H1 (cell line): ENCODE measurements at regions not wholly inside any gene's neighbourhood (a gene's known extent, or its start where the extent isn't known, plus 50 kb on each side); places are given as distances from the start of the nearest gene placed in this dataset.

Experiments
- CTCF ChIA-PET: fragments of 300-600 bp; sonication (Branson Sonifier 250); formaldehyde crosslinking; loops from one replicate; lab custom pipeline; 2021; ENCODE audit not compliant: partially characterized antibody; lab: Charles Lee
- POLR2A ChIA-PET: fragments of 300-600 bp; sonication (Branson Sonifier 250); formaldehyde crosslinking; loops from one replicate; lab custom pipeline; 2021; ENCODE audit warnings: inconsistent platforms; ENCODE audit not compliant: partially characterized antibody; lab: Charles Lee
- DNase-seq, 2 experiments: peaks; one replicate each; pipeline versions ENCODE4 v3.0.0 to v3.0.0-alpha.2; 2010 to 2022; ENCODE audit warnings: low spot score in 2 of 2, low read depth in 1 of 2, mixed read lengths in 1 of 2
- FAIRE-seq: peaks from 2 replicates; lab custom pipeline; 2011; peaks lifted over from hg19 to GRCh38; lab: Jason Lieb, UNC
- H2AFZ ChIP-seq: 2 replicates; pipeline ENCODE4 v1.8.1; 2012; ENCODE audit warnings: low read length, inconsistent platforms
- H2AK5ac ChIP-seq: 2 replicates; pipeline ENCODE4 v1.6.1; 2013; ENCODE audit warnings: low read depth, low read length
- H2BK120ac ChIP-seq: replicated peaks from 2 replicates; pipeline ENCODE3; 2013; ENCODE audit warnings: low read depth, low read length, inconsistent platforms
- H2BK12ac ChIP-seq: 2 replicates; pipeline ENCODE4 v1.6.1; 2013; ENCODE audit warnings: low read depth, low read length
- H2BK15ac ChIP-seq: 2 replicates; pipeline ENCODE4 v1.6.1; 2013; ENCODE audit warnings: low read length
- H2BK20ac ChIP-seq: 2 replicates; pipeline ENCODE4 v1.6.1; 2013; ENCODE audit warnings: low read length
- H2BK5ac ChIP-seq: 2 replicates; pipeline ENCODE4 v1.6.1; 2013; ENCODE audit warnings: low read depth, low read length
- H3K14ac ChIP-seq: 2 replicates; pipeline ENCODE4 v1.6.1; 2013; ENCODE audit warnings: inconsistent platforms; ENCODE audit not compliant: insufficient read length
- H3K18ac ChIP-seq: 2 replicates; pipeline ENCODE4 v1.6.1; 2013; ENCODE audit warnings: low read length; ENCODE audit errors: extremely low read depth
- H3K23ac ChIP-seq: 2 replicates; pipeline ENCODE4 v1.6.1; 2013; ENCODE audit warnings: inconsistent platforms; ENCODE audit not compliant: insufficient read length
- H3K23me2 ChIP-seq: 2 replicates; pipeline ENCODE4 v1.6.1; 2013; ENCODE audit warnings: low read depth, low read length
- H3K27ac ChIP-seq: 2 replicates; pipeline ENCODE4 v1.6.1; 2011; ENCODE audit warnings: low read depth, low read length, inconsistent platforms
- H3K27me3 ChIP-seq, 4 experiments: replicated peaks in 1 of 4; 1 replicate in 1 of 4; 2 replicates in 3 of 4; pipeline versions ENCODE4 v1.6.1 to v1.8.1; 2011 to 2013; ENCODE audit warnings: low read length in 3 of 4, mild to moderate bottlenecking in 3 of 4, inconsistent platforms in 2 of 4, mixed read lengths in 2 of 4, moderate library complexity in 1 of 4; ENCODE audit not compliant: control insufficient read depth in 3 of 4, insufficient read depth in 3 of 4; ENCODE audit errors: extremely low read depth in 1 of 4
- H3K36me3 ChIP-seq, 4 experiments: 2 replicates each; pipeline versions ENCODE4 v1.6.1 to v1.8.1; 2011 to 2013; ENCODE audit warnings: mild to moderate bottlenecking in 4 of 4, low read length in 3 of 4, moderate library complexity in 2 of 4, control low read depth in 1 of 4, inconsistent platforms in 1 of 4; ENCODE audit not compliant: insufficient read depth in 4 of 4, control insufficient read depth in 2 of 4
- H3K4ac ChIP-seq: replicated peaks from 2 replicates; pipeline ENCODE3; 2013; ENCODE audit warnings: low read length, low read depth, mixed read lengths, inconsistent platforms; ENCODE audit not compliant: insufficient read length
- H3K4me1 ChIP-seq, 4 experiments: replicated peaks in 1 of 4; 1 replicate in 1 of 4; 2 replicates in 3 of 4; pipeline versions ENCODE4 v1.6.1 to v1.8.1; 2011 to 2013; ENCODE audit warnings: low read length in 3 of 4, inconsistent platforms in 2 of 4, mixed read lengths in 1 of 4; ENCODE audit not compliant: insufficient read depth in 4 of 4, control insufficient read depth in 3 of 4
- H3K4me2 ChIP-seq, 2 experiments: 2 replicates each; pipeline versions ENCODE4 v1.6.1 to v1.8.1; 2011 to 2013; ENCODE audit warnings: low read depth in 2 of 2, low read length in 2 of 2, control low read depth in 1 of 2, inconsistent platforms in 1 of 2, mild to moderate bottlenecking in 1 of 2; ENCODE audit not compliant: insufficient read depth in 1 of 2
- H3K4me3 ChIP-seq, 4 experiments: fragments of 200-600, 300-600 bp in 1 of 4; sonication (generic), shearing (Covaris generic), sonication (Bioruptor Twin) in 1 of 4; 2 replicates each; pipeline versions ENCODE4 v1.5.1 to v1.8.1; 2011 to 2016; ENCODE audit warnings: low read length in 4 of 4, low read depth in 3 of 4, control low read depth in 2 of 4, inconsistent platforms in 2 of 4, mild to moderate bottlenecking in 2 of 4, mixed read lengths in 1 of 4, moderate library complexity in 1 of 4; ENCODE audit not compliant: insufficient read depth in 2 of 4; ENCODE audit errors: extremely low read depth in 1 of 4
- H3K56ac ChIP-seq: replicated peaks from 2 replicates; pipeline ENCODE3; 2013; ENCODE audit warnings: low read depth, mild to moderate bottlenecking, mixed read lengths, low read length, inconsistent platforms; ENCODE audit not compliant: insufficient read length
- H3K79me1 ChIP-seq: 2 replicates; pipeline ENCODE4 v1.6.1; 2013; ENCODE audit warnings: low read depth, low read length, control low read depth
- H3K79me2 ChIP-seq, 2 experiments: 2 replicates each; pipeline versions ENCODE4 v1.6.1 to v1.8.1; 2012 to 2013; ENCODE audit warnings: low read length in 2 of 2, mild to moderate bottlenecking in 2 of 2, inconsistent platforms in 1 of 2; ENCODE audit not compliant: insufficient read depth in 2 of 2, control insufficient read depth in 1 of 2
- H3K9ac ChIP-seq, 4 experiments: replicated peaks in 1 of 4; 1 replicate in 1 of 4; 2 replicates in 3 of 4; pipeline versions ENCODE4 v1.6.1 to v1.8.1; 2011 to 2013; ENCODE audit warnings: low read depth in 3 of 4, low read length in 3 of 4, control low read depth in 2 of 4, mild to moderate bottlenecking in 2 of 4, moderate library complexity in 2 of 4, inconsistent platforms in 1 of 4; ENCODE audit errors: extremely low read depth in 1 of 4
- H3K9me3 ChIP-seq, 2 experiments: 2 replicates each; pipeline versions ENCODE4 v1.6.1 to v1.8.1; 2012 to 2013; ENCODE audit warnings: mild to moderate bottlenecking in 2 of 2, moderate library complexity in 2 of 2, control low read depth in 1 of 2, inconsistent platforms in 1 of 2, low read depth in 1 of 2, low read length in 1 of 2, mixed read lengths in 1 of 2; ENCODE audit not compliant: insufficient read depth in 2 of 2
- H4K20me1 ChIP-seq, 2 experiments: replicated peaks in 1 of 2; 2 replicates each; pipeline versions ENCODE3 to v1.8.1; 2011 to 2013; ENCODE audit warnings: inconsistent platforms in 2 of 2, low read length in 2 of 2, mild to moderate bottlenecking in 1 of 2; ENCODE audit not compliant: insufficient read depth in 2 of 2, control insufficient read depth in 1 of 2
- H4K5ac ChIP-seq: 2 replicates; pipeline ENCODE4 v1.6.1; 2013; ENCODE audit warnings: low read length, low read depth, mixed read lengths, inconsistent platforms; ENCODE audit not compliant: insufficient read length
- H4K8ac ChIP-seq: 2 replicates; pipeline ENCODE4 v1.8.0; 2013; ENCODE audit warnings: mild to moderate bottlenecking, moderate library complexity, low read length, inconsistent platforms; ENCODE audit not compliant: insufficient read depth; ENCODE audit errors: extremely low read depth
- H4K91ac ChIP-seq: replicated peaks from 2 replicates; pipeline ENCODE3; 2013; ENCODE audit warnings: low read length, mixed read lengths, inconsistent platforms; ENCODE audit not compliant: insufficient read length
- ASH2L ChIP-seq: fragments of 200-600, 300-600 bp; sonication (generic); IDR thresholded peaks from one replicate; pipeline ENCODE4 v1.7.1; 2017; ENCODE audit warnings: low read length
- EGR1 ChIP-seq: IDR thresholded peaks from 2 replicates; pipeline ENCODE4 v1.6.1; 2011; ENCODE audit warnings: low read depth, low read length, borderline replicate concordance
- EZH2 ChIP-seq: fragments of 200-600 bp; sonication (generic); IDR thresholded peaks from 2 replicates; pipeline ENCODE4 v1.7.1; 2012; ENCODE audit warnings: low read depth, mild to moderate bottlenecking, moderate library complexity, low read length, inconsistent platforms; ENCODE audit not compliant: severe bottlenecking
- WGBS, 2 experiments: shearing (Covaris generic) in 1 of 2; methylation state at CpG; one replicate each; pipeline versions ENCODE4 v1.1.6 to v1.1.7; 2013 to 2015; ENCODE audit warnings: low lambda C conversion rate in 2 of 2, mixed read lengths in 2 of 2, inconsistent platforms in 1 of 2, low coverage in 1 of 2, missing lambda C conversion rate in 1 of 2; ENCODE audit not compliant: insufficient replicate concordance in 2 of 2, insufficient coverage in 1 of 2, insufficient read length in 1 of 2; ENCODE audit errors: extremely low coverage in 1 of 2, missing lambda C conversion rate in 1 of 2; 5-methylcytosine and 5-hydroxymethylcytosine counted together

DNA sequence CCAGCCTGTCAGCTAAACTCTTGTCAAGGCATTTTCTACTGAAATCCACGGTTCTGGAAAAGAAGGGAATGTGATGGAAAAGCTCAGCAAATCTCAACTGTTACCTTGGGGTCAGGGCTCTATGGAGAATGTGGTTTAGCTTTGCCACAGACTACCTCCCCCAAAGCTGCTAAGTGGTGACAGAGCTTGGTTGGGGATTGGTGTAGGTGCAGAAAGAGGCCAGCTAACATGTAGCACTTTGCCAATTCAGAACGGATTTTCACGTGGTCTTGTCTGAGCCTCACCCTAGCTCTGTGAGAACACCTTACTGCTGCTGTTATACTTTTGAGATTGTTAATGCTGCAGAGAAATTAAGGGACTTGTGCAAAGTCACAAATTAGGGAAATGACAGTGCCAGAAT is 331.1 kb downstream of the RND3 start:
- ChIA-PET CTCF (interaction anchor here (0.5 to 1.1 kb wide), 3 partner anchors 67 to 368 kb away, joined by 3 to 4 read pairs (median 3); no protein-coding TSS in a partner anchor), POLR2A (interaction anchor here (0.7 kb wide), 1 partner anchor 134 kb away, joined by 3 read pairs; no protein-coding TSS in a partner anchor)
- no peaks in the 10 kb centered on the region for H3K27me3 ChIP-seq
- no peaks in the 10 kb centered on the region for H3K36me3 ChIP-seq
- no peak overlapping the region for H4K8ac ChIP-seq
- no peak overlapping the region for H3K14ac ChIP-seq
- H3K27ac ChIP-seq: no peak overlapping the region
- no peak overlapping the region for H3K4me2 ChIP-seq
- H3K56ac ChIP-seq: no peak overlapping the region
- H3K23me2 ChIP-seq: no peaks in the 10 kb centered on the region
- H4K91ac ChIP-seq: no peak overlapping the region
- H4K5ac ChIP-seq: no peak overlapping the region
- 0 out of 2 replicates have a peak overlapping the region, but pooled peaks have one; percentile 78 for H2AFZ ChIP-seq
- H2BK5ac ChIP-seq: no peak overlapping the region
- H2BK15ac ChIP-seq: no peak overlapping the region
- no peaks in the 10 kb centered on the region for H3K4me1 ChIP-seq
- no peak overlapping the region for H2BK120ac ChIP-seq
- no peak overlapping the region for H3K4ac ChIP-seq
- H3K18ac ChIP-seq: no peak overlapping the region
- TF ChIP-seq ASH2L: no peak
- TF ChIP-seq EZH2: no peak
- TF ChIP-seq EGR1: no peak
- H3K79me1 ChIP-seq: no peaks in the 10 kb centered on the region
- DNase-seq (no peak), FAIRE-seq (no peak)
- H3K9me3 ChIP-seq: no peaks in the 10 kb centered on the region
- H3K23ac ChIP-seq: no peak overlapping the region
- no peak overlapping the region for H2AK5ac ChIP-seq
- H3K9ac ChIP-seq: no peak overlapping the region
- WGBS, 2 experiments: 98% methylated on average over 3 of the region's 3 CpGs; no CpG with 5 or more reads in 1 of the 2 experiments
- no peak overlapping the region for H3K4me3 ChIP-seq
- no peaks in the 10 kb centered on the region for H3K79me2 ChIP-seq
- H2BK12ac ChIP-seq: no peak overlapping the region
- H4K20me1 ChIP-seq: no peaks in the 10 kb centered on the region
- H2BK20ac ChIP-seq: no peak overlapping the region
